ENCODE measurements at regions not wholly inside any gene's neighbourhood (a gene's known extent, or its start where the extent isn't known, plus 50 kb on each side); places are given as distances from the start of the nearest gene placed in this dataset.

GRCh38 chr4:114273238-114273637 is 293.8 kb upstream of the ARSJ start:
- no peaks in the 10 kb centered on the region for H3K4me1 ChIP-seq
- H3K9me3 ChIP-seq: no peaks in the 10 kb centered on the region
- H3K4me3 ChIP-seq: no peak overlapping the region
- no peaks in the 10 kb centered on the region for H3K27me3 ChIP-seq
- intact Hi-C loops (cut with DNase I; ENCODE audit: low total_unique reads): no loop called here
- no peak overlapping the region for H3K27ac ChIP-seq
- 63 to 71% methylated on average over 1 of the region's 1 CpG for WGBS, 2 donors
- TF ChIP-seq, protein P1, sequence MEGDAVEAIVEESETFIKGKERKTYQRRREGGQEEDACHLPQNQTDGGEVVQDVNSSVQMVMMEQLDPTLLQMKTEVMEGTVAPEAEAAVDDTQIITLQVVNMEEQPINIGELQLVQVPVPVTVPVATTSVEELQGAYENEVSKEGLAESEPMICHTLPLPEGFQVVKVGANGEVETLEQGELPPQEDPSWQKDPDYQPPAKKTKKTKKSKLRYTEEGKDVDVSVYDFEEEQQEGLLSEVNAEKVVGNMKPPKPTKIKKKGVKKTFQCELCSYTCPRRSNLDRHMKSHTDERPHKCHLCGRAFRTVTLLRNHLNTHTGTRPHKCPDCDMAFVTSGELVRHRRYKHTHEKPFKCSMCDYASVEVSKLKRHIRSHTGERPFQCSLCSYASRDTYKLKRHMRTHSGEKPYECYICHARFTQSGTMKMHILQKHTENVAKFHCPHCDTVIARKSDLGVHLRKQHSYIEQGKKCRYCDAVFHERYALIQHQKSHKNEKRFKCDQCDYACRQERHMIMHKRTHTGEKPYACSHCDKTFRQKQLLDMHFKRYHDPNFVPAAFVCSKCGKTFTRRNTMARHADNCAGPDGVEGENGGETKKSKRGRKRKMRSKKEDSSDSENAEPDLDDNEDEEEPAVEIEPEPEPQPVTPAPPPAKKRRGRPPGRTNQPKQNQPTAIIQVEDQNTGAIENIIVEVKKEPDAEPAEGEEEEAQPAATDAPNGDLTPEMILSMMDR (IDR thresholded peaks at IDR 0.05): no peak
- no peak for TF ChIP-seq POLR2A (IDR thresholded peaks at IDR 0.05)
- no peaks in the 10 kb centered on the region for H3K36me3 ChIP-seq (ENCODE audit: low read depth, missing control alignments)
- no peak for DNase-seq

DNA sequence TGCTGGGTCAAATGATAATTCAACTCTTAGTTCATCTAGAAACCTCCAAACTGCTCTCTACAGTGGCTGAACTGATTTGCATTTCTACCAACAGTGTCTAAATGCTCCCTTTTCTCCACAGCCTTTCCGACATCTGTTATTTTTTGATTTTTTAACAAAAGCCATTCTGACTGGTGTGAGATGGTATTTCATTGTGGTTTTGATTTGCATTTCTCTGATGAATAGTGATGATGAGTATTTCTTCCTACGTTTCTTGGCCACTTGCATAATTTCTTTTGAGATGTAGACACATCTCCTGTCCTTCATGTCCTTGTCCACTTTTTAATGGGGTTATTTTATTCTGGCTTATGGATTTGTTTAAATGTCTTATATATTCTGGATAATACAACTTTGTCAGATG is 298.2 kb upstream of the ARSJ start:
- no peak for TF ChIP-seq POLR2A (IDR thresholded peaks at IDR 0.05)
- TF ChIP-seq, protein P1 (IDR thresholded peaks at IDR 0.05): no peak
- intact Hi-C loops (cut with DNase I; ENCODE audit: low total_unique reads): no loop called here
- Histone ChIP-seq H3K27ac (no peak overlapping the region), H3K4me3 (no peak overlapping the region), H3K9me3 (no peaks in the 10 kb centered on the region), H3K4me1 (no peaks in the 10 kb centered on the region), H3K36me3 (ENCODE audit: low read depth, missing control alignments) (no peaks in the 10 kb centered on the region), H3K27me3 (no peaks in the 10 kb centered on the region)
- no peak for DNase-seq
- WGBS, 2 donors: 83 to 91% methylated on average over 2 of the region's 2 CpGs

GRCh38 chr4:114279066-114279465 is 299.6 kb upstream of the ARSJ start:
- Histone ChIP-seq H3K4me1 (no peaks in the 10 kb centered on the region), H3K4me3 (no peak overlapping the region), H3K9me3 (no peaks in the 10 kb centered on the region), H3K27me3 (no peaks in the 10 kb centered on the region), H3K36me3 (ENCODE audit: low read depth, missing control alignments) (no peaks in the 10 kb centered on the region), H3K27ac (no peak overlapping the region)
- TF ChIP-seq, protein P1 (IDR thresholded peaks at IDR 0.05): no peak
- no peak for TF ChIP-seq POLR2A (IDR thresholded peaks at IDR 0.05)
- WGBS, 2 donors: 45 to 94% methylated on average over 2 of the region's 2 CpGs
- DNase-seq: no peak
- intact Hi-C loops (cut with DNase I; ENCODE audit: low total_unique reads): no loop called here

GRCh38 chr4:114279711-114280110 is 300.3 kb upstream of the ARSJ start:
- H3K9me3 ChIP-seq: no peaks in the 10 kb centered on the region
- no peak overlapping the region for H3K27ac ChIP-seq
- no peaks in the 10 kb centered on the region for H3K36me3 ChIP-seq (ENCODE audit: low read depth, missing control alignments)
- no peak overlapping the region for H3K4me3 ChIP-seq
- WGBS, 2 donors: 77 to 87% methylated on average over 3 of the region's 3 CpGs
- no peaks in the 10 kb centered on the region for H3K4me1 ChIP-seq
- TF ChIP-seq POLR2A (IDR thresholded peaks at IDR 0.05): no peak
- TF ChIP-seq, protein P1 (IDR thresholded peaks at IDR 0.05): no peak
- intact Hi-C loops (cut with DNase I; ENCODE audit: low total_unique reads): no loop called here
- no peaks in the 10 kb centered on the region for H3K27me3 ChIP-seq
- no peak for DNase-seq

DNA sequence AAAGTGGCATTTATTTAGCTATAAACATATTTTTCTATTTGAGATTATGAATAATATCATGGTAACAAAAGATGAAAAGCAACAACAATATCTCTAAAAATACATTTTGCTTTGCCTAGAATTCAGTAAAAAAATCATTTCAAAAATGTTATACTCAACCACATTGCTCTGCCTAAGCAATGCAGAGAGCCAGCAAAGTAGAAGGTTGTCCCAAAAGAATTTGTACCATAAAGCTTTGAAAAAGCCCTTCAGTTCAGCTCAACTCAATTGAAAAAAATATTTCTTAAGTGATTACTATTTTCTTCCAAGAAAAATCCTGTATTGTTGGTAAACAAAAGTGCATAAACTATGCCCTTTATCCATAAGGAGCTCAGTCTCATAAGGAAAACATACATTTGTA is 301.2 kb upstream of the ARSJ start:
- no peak for DNase-seq
- no peak overlapping the region for H3K27ac ChIP-seq
- intact Hi-C loops (cut with DNase I; ENCODE audit: low total_unique reads): no loop called here
- no peaks in the 10 kb centered on the region for H3K36me3 ChIP-seq (ENCODE audit: low read depth, missing control alignments)
- H3K4me1 ChIP-seq: no peaks in the 10 kb centered on the region
- no peaks in the 10 kb centered on the region for H3K9me3 ChIP-seq
- TF ChIP-seq POLR2A (IDR thresholded peaks at IDR 0.05): no peak
- TF ChIP-seq, protein P1 (IDR thresholded peaks at IDR 0.05): no peak
- H3K27me3 ChIP-seq: no peaks in the 10 kb centered on the region
- no peak overlapping the region for H3K4me3 ChIP-seq

Data from testis (tissue), 2 donors.